Activated effector memory CD4-positive, alpha-beta T cell treated with Interleukin-2 at 50 U/mL for 16 hours (primary cell): ENCODE measurements at regions not wholly inside any gene's neighbourhood (a gene's known extent, or its start where the extent isn't known, plus 50 kb on each side); places are given as distances from the start of the nearest gene placed in this dataset.
"Not testable (repeated sequence)": the region's sequence is repeated elsewhere in the genome, so short reads cannot be mapped to it uniquely, and the experiment has no call there.

ENCODE experiments used
- DNase-seq: peaks from one replicate; pipeline ENCODE4 v3.0.0-alpha.2; 2020

GRCh38 chr9:30519756-30520155, 1864.7 kb upstream of the ACO1 start:
- no peak for DNase-seq

- no peak for DNase-seq
Measured at GRCh38 chr9:30522061-30522460, 1862.4 kb upstream of the ACO1 start.

GRCh38 chr9:30522486-30522885, 1862.0 kb upstream of the ACO1 start:
- DNase-seq, result no peak

- DNase-seq, result no peak
Measured at GRCh38 chr9:30524311-30524710, 1860.1 kb upstream of the ACO1 start.

GRCh38 chr9:30534455-30534854, 1850.0 kb upstream of the ACO1 start:
- no peak for DNase-seq

- DNase-seq, result no peak
Measured at GRCh38 chr9:30534896-30535295, 1849.5 kb upstream of the ACO1 start.

- no peak for DNase-seq
Measured at GRCh38 chr9:30536494-30536893, 1847.9 kb upstream of the ACO1 start.

GRCh38 chr9:30539696-30540095, 1844.7 kb upstream of the ACO1 start:
- not testable (repeated sequence) for DNase-seq

GRCh38 chr9:30574355-30575151, 1809.9 kb upstream of the ACO1 start:
- DNase-seq, result no peak

- no peak for DNase-seq
Measured at GRCh38 chr9:30575218-30575617, 1809.2 kb upstream of the ACO1 start.

- DNase-seq, result no peak
Measured at GRCh38 chr9:30575691-30576090, 1808.8 kb upstream of the ACO1 start.

- no peak for DNase-seq
Measured at GRCh38 chr9:30579810-30580209, 1804.6 kb upstream of the ACO1 start.

GRCh38 chr9:30582240-30582639, 1802.2 kb upstream of the ACO1 start:
- DNase-seq, result no peak

GRCh38 chr9:30584559-30584958, 1799.9 kb upstream of the ACO1 start:
- DNase-seq, result no peak

- no peak for DNase-seq
Measured at GRCh38 chr9:30591461-30591860, 1793.0 kb upstream of the ACO1 start.

GRCh38 chr9:30597608-30598007, 1786.8 kb upstream of the ACO1 start:
- DNase-seq, result no peak

GRCh38 chr9:30605936-30606335, 1778.5 kb upstream of the ACO1 start:
- no peak for DNase-seq

GRCh38 chr9:30609713-30610112, 1774.7 kb upstream of the ACO1 start:
- no peak for DNase-seq

GRCh38 chr9:30616782-30617181, 1767.7 kb upstream of the ACO1 start:
- DNase-seq, result not testable (repeated sequence)

GRCh38 chr9:30622561-30622960, 1761.9 kb upstream of the ACO1 start:
- DNase-seq, result no peak

- DNase-seq, result no peak
Measured at GRCh38 chr9:30628915-30629567, 1755.4 kb upstream of the ACO1 start.

- no peak for DNase-seq
Measured at GRCh38 chr9:30630459-30630858, 1754.0 kb upstream of the ACO1 start.

- DNase-seq, result not testable (repeated sequence)
Measured at GRCh38 chr9:30646639-30647038, 1737.8 kb upstream of the ACO1 start.

- DNase-seq, result no peak
Measured at GRCh38 chr9:30661925-30662324, 1722.5 kb upstream of the ACO1 start.
